T-helper 2 cell treated with Interferon-gamma antibody and Interleukin-4, amounts not matched to agents 5 μg/mL and 100 μg/mL, for 36 hours (primary cell): ENCODE measurements at regions not wholly inside any gene's neighbourhood (a gene's known extent, or its start where the extent isn't known, plus 50 kb on each side); places are given as distances from the start of the nearest gene placed in this dataset.

ENCODE experiments used
- DNase-seq: peaks from one replicate; pipeline ENCODE4 v3.0.0; 2021; ENCODE audit warnings: low spot score
- H3K27ac Mint-ChIP-seq: one replicate; pipeline ENCODE4 v1.8.0; 2021; ENCODE audit warnings: mild to moderate bottlenecking, mixed read lengths
- H3K27me3 Mint-ChIP-seq: one replicate; pipeline ENCODE4 v1.8.0; 2021; ENCODE audit warnings: low read depth, mixed read lengths
- H3K36me3 Mint-ChIP-seq: one replicate; pipeline ENCODE4 v1.8.0; 2021; ENCODE audit warnings: low read depth, mixed read lengths
- H3K4me1 Mint-ChIP-seq: one replicate; pipeline ENCODE4 v1.8.0; 2021; ENCODE audit warnings: low read depth, mixed read lengths
- H3K4me3 Mint-ChIP-seq: one replicate; pipeline ENCODE4 v1.8.0; 2022; ENCODE audit warnings: mild to moderate bottlenecking, moderate library complexity, mixed read lengths
- H3K9me3 Mint-ChIP-seq: one replicate; pipeline ENCODE4 v1.8.0; 2021; ENCODE audit warnings: mixed read lengths

DNA sequence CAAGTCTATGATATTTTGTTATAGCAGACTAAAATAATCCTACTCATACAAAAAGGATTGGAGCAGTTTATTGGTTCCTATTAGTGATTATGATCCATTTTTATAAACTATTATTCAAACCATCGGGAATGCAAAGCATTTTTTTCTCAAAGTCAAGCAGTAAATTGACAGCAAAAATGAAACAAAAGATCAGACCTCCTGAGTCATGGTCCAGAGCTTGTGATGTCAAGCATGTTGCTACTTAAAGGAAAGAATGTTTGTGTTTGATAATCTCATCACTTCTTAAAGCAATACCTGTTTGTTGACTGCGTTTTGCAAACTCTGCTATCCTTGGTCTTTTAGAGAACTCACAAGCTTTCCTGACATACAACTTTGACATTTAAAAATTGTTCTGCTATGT, 204.4 kb downstream of the SAMD5 start:
- Mint-ChIP-seq H3K4me1 (no peaks in the 10 kb centered on the region), H3K4me3 (no peak overlapping the region), H3K27ac (no peak overlapping the region)

DNA sequence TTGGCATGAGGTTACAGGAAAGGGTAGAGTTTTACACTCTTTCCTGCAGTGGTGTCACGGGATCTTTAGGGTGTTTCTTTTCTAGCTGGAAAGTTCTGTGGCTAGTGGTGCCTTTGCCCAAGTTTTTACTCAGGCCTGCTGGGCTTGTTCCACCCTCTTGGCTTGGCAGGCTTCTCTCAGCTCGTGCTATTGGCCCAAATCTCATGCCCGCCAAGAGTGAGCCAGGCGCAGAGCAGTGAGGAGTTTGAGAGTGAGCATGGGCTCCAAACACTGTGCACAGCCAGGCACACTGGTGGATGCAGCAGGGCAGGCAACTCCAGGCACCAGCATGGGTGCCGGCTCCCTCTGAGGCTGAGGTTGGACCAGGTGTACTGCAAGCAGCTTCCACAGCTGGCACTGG, 206.5 kb downstream of the SAMD5 start:
- H3K4me1 Mint-ChIP-seq, result no peaks in the 10 kb centered on the region
- no peak for DNase-seq
- H3K36me3 Mint-ChIP-seq, result no peaks in the 10 kb centered on the region
- no peak overlapping the region for H3K27ac Mint-ChIP-seq
- no peak overlapping the region for H3K4me3 Mint-ChIP-seq
- H3K27me3 Mint-ChIP-seq, result no peaks in the 10 kb centered on the region
- no peaks in the 10 kb centered on the region for H3K9me3 Mint-ChIP-seq

More for the DNA sequence above, 204.4 kb downstream of the SAMD5 start:
- no peaks in the 10 kb centered on the region for H3K36me3 Mint-ChIP-seq
- DNase-seq, result no peak
- H3K27me3 Mint-ChIP-seq, result no peaks in the 10 kb centered on the region
- no peaks in the 10 kb centered on the region for H3K9me3 Mint-ChIP-seq

DNA sequence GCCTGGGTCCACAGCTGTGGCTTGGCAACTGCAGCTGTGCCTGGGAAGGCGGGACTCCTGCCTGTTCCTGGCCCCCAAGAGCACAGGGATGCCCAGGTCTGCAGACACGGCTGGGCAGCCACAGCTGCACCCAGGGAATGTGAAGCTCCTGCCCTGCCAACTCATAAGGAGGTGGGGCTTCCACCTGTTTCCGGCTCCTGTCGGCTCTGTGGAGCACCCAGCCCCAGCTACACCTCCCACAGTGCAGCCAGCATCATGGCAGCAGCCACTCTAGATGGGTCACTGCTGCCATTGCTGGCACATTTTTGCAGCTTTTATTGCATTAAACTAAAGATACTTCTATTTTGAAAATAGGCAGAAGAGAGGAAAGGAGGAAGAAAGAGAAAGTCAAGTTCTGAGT, 207.9 kb downstream of the SAMD5 start:
- no peak overlapping the region for H3K4me3 Mint-ChIP-seq
- no peaks in the 10 kb centered on the region for H3K36me3 Mint-ChIP-seq
- no peak overlapping the region for H3K27ac Mint-ChIP-seq
- no peak for DNase-seq
- H3K27me3 Mint-ChIP-seq, result no peaks in the 10 kb centered on the region
- H3K4me1 Mint-ChIP-seq, result no peaks in the 10 kb centered on the region
- H3K9me3 Mint-ChIP-seq, result no peaks in the 10 kb centered on the region

DNA sequence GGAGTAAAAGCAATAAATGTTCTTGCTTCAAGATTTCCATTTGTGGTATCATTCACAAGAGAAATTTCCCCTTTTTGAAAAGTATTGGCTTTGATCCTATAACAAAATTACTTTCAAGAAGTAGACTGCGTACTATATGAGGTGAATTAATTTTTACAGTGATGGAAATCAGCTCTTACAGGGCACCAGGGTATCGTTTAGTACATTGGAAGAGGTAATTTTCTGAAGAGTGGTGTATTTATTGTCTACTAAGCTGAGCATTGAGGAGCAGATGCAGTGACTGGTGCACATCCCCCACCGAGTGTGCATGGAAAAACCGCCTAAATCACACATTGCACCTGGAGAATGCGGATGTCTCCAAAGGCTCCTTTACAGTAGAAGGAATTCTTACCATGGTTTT, 209.5 kb downstream of the SAMD5 start:
- H3K4me3 Mint-ChIP-seq, result no peak overlapping the region
- DNase-seq, result no peak
- H3K36me3 Mint-ChIP-seq, result no peaks in the 10 kb centered on the region
- H3K9me3 Mint-ChIP-seq, result no peaks in the 10 kb centered on the region
- no peaks in the 10 kb centered on the region for H3K4me1 Mint-ChIP-seq
- no peaks in the 10 kb centered on the region for H3K27me3 Mint-ChIP-seq
- H3K27ac Mint-ChIP-seq, result no peak overlapping the region

DNA sequence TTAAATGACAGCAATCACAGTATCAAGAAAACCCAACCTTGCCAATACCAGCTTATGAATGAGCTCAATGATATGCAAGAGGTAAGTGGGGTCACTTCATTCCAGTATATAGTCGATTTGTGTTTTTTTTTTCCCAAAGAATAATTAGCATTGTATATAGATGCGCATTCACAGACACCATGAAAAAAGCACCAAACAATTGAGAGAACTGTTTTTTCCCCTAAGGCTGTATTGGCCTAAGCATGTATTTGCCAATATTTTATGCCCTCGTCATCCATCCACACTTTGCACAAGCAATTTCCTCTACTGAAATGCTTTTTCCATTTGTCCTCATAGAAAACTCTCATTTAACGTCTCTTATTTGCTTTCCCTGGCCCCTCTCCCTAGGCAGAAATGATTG, 213.7 kb downstream of the SAMD5 start:
- Mint-ChIP-seq H3K27me3 (no peaks in the 10 kb centered on the region), H3K27ac (no peak overlapping the region), H3K36me3 (no peaks in the 10 kb centered on the region), H3K4me3 (no peak overlapping the region), H3K4me1 (no peaks in the 10 kb centered on the region), H3K9me3 (peaks cover 6% of the 10 kb centered on the region)
- DNase-seq, result no peak

DNA sequence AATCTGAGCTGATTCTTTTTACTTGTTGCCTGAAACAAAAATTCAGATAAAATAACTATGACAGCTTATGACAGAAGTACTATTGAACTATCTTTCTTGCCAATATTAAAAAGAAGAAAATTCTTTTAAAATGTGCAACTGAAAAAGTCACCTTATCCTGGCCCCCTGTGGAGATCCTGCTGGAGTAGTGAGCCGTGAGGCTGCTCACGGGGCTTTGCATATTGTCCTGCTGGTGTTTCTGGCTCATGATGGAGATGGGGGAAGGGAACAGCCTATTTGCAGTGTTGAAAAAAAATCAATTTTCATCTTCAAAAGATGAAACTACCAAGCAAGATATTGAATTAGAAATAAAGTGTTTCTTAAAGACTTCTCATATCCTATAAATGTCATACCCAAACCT, 216.0 kb downstream of the SAMD5 start:
- no peak for DNase-seq
- Mint-ChIP-seq H3K9me3 (peaks cover 6% of the 10 kb centered on the region), H3K4me1 (no peaks in the 10 kb centered on the region)

DNA sequence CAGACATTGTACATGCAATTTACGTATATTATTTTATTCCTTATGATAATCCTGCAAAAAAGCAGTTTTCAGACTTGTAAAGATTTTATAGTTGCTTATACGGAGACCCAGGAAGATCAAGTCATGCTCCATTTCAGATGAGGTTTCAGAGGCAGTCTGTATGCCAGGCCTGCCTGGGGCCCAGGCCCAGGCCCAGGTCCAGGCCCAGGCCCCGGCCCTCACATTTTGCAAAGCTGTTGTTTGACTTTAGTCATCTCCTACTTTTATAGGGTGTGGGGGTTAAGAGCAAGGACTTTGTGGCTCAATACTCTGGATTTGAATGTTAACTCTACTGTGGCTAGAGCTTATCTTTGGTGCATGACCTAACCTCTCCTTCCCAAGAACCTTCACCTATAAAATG, 217.9 kb downstream of the SAMD5 start:
- H3K9me3 Mint-ChIP-seq, result peaks cover 6% of the 10 kb centered on the region
- no peaks in the 10 kb centered on the region for H3K36me3 Mint-ChIP-seq
- no peak overlapping the region for H3K4me3 Mint-ChIP-seq
- no peaks in the 10 kb centered on the region for H3K27me3 Mint-ChIP-seq
- DNase-seq, result no peak
- no peaks in the 10 kb centered on the region for H3K4me1 Mint-ChIP-seq
- no peak overlapping the region for H3K27ac Mint-ChIP-seq

More for the DNA sequence above, 216.0 kb downstream of the SAMD5 start:
- Mint-ChIP-seq H3K36me3 (no peaks in the 10 kb centered on the region), H3K27ac (no peak overlapping the region), H3K27me3 (no peaks in the 10 kb centered on the region), H3K4me3 (no peak overlapping the region)

DNA sequence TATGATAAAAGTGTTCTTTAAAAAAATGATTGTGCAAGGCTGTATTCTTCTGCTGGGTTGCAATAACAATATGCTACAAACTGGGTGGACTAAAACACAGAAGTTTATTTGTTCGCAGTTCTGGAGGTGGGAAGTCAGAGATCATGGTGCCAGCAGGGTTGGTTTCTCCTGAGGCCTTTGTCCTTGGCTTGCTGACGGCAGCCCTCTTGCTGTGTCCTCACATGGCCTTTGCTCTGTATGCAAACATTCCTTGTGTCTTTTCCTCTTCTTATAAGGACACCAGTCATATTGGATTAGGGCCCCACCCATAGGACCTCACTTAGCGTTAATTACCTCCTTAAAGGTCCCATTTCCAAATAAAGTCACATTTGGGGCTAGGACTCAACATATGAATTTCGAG, 220.4 kb downstream of the SAMD5 start:
- no peak overlapping the region for H3K4me3 Mint-ChIP-seq
- DNase-seq, result no peak
- H3K36me3 Mint-ChIP-seq, result no peaks in the 10 kb centered on the region
- no peaks in the 10 kb centered on the region for H3K27me3 Mint-ChIP-seq
- H3K9me3 Mint-ChIP-seq, result no peaks in the 10 kb centered on the region
- H3K4me1 Mint-ChIP-seq, result no peaks in the 10 kb centered on the region
- no peak overlapping the region for H3K27ac Mint-ChIP-seq

DNA sequence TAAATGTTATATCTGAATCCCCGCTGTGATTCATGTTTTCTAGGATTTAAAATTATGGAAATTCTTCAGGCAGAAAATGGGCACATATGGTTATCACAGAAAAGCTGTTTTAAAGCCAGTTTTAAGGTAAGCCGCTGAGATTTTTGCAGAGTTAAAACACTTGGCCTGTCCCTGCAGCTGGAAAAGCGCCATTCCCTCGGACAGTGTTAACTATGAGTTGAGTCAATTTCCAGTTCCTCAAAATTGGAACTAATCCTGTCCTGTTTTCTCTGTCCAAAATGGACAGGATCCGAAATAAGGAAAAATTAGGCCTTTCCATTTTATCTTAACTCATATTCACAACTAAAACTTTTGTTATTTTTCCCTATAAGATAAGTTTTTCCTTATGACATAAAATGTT, 225.2 kb downstream of the SAMD5 start:
- no peaks in the 10 kb centered on the region for H3K4me1 Mint-ChIP-seq
- H3K27me3 Mint-ChIP-seq, result no peaks in the 10 kb centered on the region
- no peak for DNase-seq
- H3K9me3 Mint-ChIP-seq, result no peaks in the 10 kb centered on the region
- H3K4me3 Mint-ChIP-seq, result no peak overlapping the region
- no peaks in the 10 kb centered on the region for H3K36me3 Mint-ChIP-seq
- H3K27ac Mint-ChIP-seq, result no peak overlapping the region

DNA sequence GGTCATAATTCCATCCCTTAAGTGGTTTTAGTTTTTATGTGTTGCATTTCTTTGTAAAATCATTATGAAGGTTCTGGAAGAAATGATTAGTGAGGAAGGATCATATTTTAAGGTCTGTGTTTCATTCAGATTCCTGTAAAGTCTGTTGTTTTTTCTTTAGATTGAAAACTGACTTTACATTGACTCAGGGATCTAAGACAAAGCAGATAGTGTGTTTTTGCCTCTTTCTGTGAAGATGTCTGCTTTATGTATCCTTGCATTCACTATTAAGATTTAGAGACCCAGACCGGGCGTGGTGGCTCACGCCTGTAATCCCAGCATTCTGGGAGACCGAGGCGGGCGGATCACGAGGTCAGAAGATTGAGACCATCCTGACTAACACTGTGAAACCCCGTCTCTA, 225.7 kb downstream of the SAMD5 start:
- Mint-ChIP-seq H3K27ac (no peak overlapping the region), H3K9me3 (no peaks in the 10 kb centered on the region), H3K4me1 (no peaks in the 10 kb centered on the region), H3K27me3 (no peaks in the 10 kb centered on the region), H3K36me3 (no peaks in the 10 kb centered on the region), H3K4me3 (no peak overlapping the region)
- DNase-seq, result no peak

DNA sequence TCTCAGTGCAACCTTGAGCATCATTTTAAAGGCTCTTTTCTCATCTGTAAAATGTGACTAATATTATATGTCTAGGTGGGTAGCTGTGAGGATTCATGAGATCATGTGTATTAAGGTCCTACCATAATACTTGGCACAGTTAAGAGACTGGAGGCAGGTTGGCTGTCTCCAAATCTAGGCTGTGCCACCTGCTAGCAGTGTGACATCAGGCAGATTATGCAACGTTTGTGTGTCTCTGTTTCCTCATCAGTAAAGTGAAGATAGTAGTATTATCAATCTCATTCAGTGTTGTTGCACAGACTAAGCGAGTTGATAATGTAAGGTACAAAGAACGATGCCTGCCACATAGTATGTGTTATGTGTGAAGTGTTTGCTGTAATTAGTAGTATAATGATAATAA, 227.4 kb downstream of the SAMD5 start:
- Mint-ChIP-seq H3K9me3 (no peaks in the 10 kb centered on the region), H3K27ac (no peak overlapping the region), H3K36me3 (no peaks in the 10 kb centered on the region), H3K4me3 (no peak overlapping the region), H3K27me3 (no peaks in the 10 kb centered on the region), H3K4me1 (no peaks in the 10 kb centered on the region)
- DNase-seq, result no peak

DNA sequence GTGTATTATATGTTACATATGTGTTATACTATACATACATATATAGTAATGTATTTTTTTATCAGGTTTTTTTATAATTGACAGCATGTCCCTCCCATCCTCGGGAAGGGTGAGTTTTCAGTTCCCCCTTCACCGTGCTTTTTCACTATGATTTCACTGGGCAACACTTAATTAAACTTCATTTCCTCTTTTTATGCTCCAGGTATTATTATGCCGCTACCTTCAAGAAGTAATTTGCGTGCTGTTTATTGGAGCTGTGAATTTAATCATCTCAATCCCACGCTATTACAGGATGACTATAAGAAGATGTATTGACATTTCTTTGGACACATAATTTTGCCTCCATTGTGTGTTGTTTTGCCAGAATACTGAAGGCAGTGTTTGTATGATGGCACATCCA, 228.6 kb downstream of the SAMD5 start:
- no peak overlapping the region for H3K27ac Mint-ChIP-seq
- DNase-seq, result no peak
- H3K4me1 Mint-ChIP-seq, result no peaks in the 10 kb centered on the region
- no peaks in the 10 kb centered on the region for H3K27me3 Mint-ChIP-seq
- H3K36me3 Mint-ChIP-seq, result no peaks in the 10 kb centered on the region
- no peak overlapping the region for H3K4me3 Mint-ChIP-seq
- H3K9me3 Mint-ChIP-seq, result no peaks in the 10 kb centered on the region

DNA sequence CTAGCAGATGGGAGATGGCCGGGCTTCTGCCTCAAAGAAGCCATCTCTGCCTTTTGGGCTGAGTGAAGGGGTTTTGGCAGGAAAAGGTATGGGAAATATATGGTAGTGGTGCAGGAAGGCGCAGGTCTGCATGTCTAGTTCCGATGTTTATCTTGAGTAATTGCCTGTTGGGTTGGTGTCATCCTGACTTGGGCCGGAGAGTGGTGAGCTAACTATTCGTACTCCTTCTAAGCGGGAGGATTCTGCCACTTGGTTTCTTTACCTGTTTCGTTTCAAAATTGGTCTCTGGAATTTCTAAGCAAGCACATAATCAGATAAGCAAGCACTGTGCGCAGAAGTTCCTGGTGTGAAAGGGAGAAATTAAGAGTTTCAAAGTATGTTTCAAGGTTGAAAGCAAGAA, 229.6 kb downstream of the SAMD5 start:
- DNase-seq, result no peak
- H3K9me3 Mint-ChIP-seq, result no peaks in the 10 kb centered on the region
- no peak overlapping the region for H3K4me3 Mint-ChIP-seq

DNA sequence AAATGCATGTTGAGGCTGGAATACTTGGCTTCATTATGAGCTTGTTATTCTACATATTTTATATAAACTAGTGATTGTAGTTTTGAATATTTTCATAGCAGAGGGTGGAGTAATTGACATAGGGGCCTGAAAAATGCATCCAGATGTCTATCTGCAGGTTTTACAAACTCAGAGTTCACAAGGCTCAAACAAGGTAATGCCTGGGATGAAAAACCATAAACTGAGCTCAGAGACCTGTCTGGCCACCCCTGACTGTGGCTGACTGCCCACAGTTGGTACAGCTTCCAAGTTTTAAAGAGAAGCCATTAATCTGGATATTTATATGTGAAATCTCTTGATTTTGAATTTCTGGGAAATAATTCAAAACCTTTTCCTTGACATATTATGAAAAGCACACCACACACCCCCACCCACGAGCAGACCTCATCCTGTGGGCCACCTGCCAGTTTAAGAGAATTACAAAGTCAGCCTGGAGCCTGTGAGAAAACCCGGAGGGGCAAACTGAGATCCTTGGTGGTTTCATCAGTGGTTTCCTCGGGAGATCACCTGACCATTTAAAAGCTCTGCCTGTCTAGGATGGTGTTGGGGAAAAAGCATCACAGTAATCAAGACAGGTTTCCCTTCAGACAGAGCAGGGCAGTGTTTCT, 230.1 kb downstream of the SAMD5 start:
- Mint-ChIP-seq H3K27me3 (no peaks in the 10 kb centered on the region), H3K36me3 (no peaks in the 10 kb centered on the region), H3K4me3 (no peak overlapping the region), H3K27ac (no peak overlapping the region), H3K4me1 (no peaks in the 10 kb centered on the region), H3K9me3 (no peaks in the 10 kb centered on the region)
- no peak for DNase-seq

More for the DNA sequence above, 229.6 kb downstream of the SAMD5 start:
- H3K27ac Mint-ChIP-seq, result no peak overlapping the region
- H3K4me1 Mint-ChIP-seq, result no peaks in the 10 kb centered on the region
- no peaks in the 10 kb centered on the region for H3K36me3 Mint-ChIP-seq
- H3K27me3 Mint-ChIP-seq, result no peaks in the 10 kb centered on the region

DNA sequence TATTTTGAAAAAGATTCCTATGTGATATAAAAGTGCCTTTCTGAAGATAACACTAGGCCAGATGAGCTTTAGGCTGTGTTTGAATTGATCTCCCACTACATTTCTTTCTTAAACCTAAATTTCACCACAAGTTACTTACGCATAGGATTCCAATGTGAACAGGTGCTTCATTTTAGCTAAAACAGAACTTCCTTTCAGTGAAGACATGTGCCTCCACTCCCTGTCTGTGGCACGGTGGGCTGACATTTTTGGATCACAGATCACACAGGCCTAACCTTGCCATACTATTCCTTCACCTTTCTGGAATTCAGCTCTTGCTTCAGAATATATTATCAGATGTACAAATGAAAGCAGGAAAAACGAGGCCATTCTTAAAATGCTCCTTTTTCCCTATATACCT, 231.8 kb downstream of the SAMD5 start:
- no peaks in the 10 kb centered on the region for H3K36me3 Mint-ChIP-seq
- no peak overlapping the region for H3K4me3 Mint-ChIP-seq
- H3K27me3 Mint-ChIP-seq, result no peaks in the 10 kb centered on the region
- no peak for DNase-seq
- H3K9me3 Mint-ChIP-seq, result no peaks in the 10 kb centered on the region
- no peaks in the 10 kb centered on the region for H3K4me1 Mint-ChIP-seq
- H3K27ac Mint-ChIP-seq, result no peak overlapping the region
